Natural killer cell (primary cell): ENCODE measurements at regions not wholly inside any gene's neighbourhood (a gene's known extent, or its start where the extent isn't known, plus 50 kb on each side); places are given as distances from the start of the nearest gene placed in this dataset.
"Not testable (repeated sequence)": the region's sequence is repeated elsewhere in the genome, so short reads cannot be mapped to it uniquely, and the experiment has no call there.

Experiments
- ATAC-seq, 3 donors: fragments of 150-1000 bp in 2 of 3; fragments of 200-7000 bp in 1 of 3; cut with Tn5 transposase; 1 replicate in 1 of 3; 2 replicates in 2 of 3; pipeline ENCODE4 v1.10.0; 2021; ENCODE audit warnings: mild to moderate bottlenecking in 2 of 3, moderate library complexity in 2 of 3
- DNase-seq, 2 donors: peaks; one replicate each; pipeline versions ENCODE4 v3.0.0 to v3.0.0-alpha.2; 2013 to 2021; ENCODE audit warnings: mixed read lengths in 1 of 2
- H3K27ac ChIP-seq: one replicate; pipeline ENCODE4 v1.5.1; 2013; ENCODE audit warnings: mild to moderate bottlenecking, low read length
- H3K27me3 ChIP-seq: one replicate; pipeline ENCODE4 v1.6.1; 2013; ENCODE audit warnings: low read length; ENCODE audit not compliant: control insufficient read depth, insufficient read depth
- H3K36me3 ChIP-seq: one replicate; pipeline ENCODE4 v1.6.1; 2013; ENCODE audit warnings: low read length; ENCODE audit not compliant: control insufficient read depth, insufficient read depth
- H3K4me1 ChIP-seq: one replicate; pipeline ENCODE4 v1.6.1; 2013; ENCODE audit warnings: low read length; ENCODE audit not compliant: control insufficient read depth, insufficient read depth
- H3K4me3 ChIP-seq: one replicate; pipeline ENCODE4 v1.5.1; 2013; ENCODE audit warnings: low read length
- H3K9me3 ChIP-seq: one replicate; pipeline ENCODE4 v1.6.1; 2013; ENCODE audit warnings: low read length; ENCODE audit not compliant: control insufficient read depth, insufficient read depth
- H3K27ac Mint-ChIP-seq, 2 donors: one replicate each; pipeline ENCODE4 v1.8.0; 2022; ENCODE audit warnings: mild to moderate bottlenecking in 2 of 2, mixed read lengths in 2 of 2, moderate library complexity in 1 of 2
- H3K27me3 Mint-ChIP-seq, 2 donors: one replicate each; pipeline ENCODE4 v1.8.0; 2022; ENCODE audit warnings: low read depth in 2 of 2, mixed read lengths in 2 of 2
- H3K36me3 Mint-ChIP-seq: one replicate; pipeline ENCODE4 v1.8.0; 2022; ENCODE audit warnings: mixed read lengths
- H3K4me1 Mint-ChIP-seq, 2 donors: one replicate each; pipeline ENCODE4 v1.8.0; 2022; ENCODE audit warnings: mixed read lengths in 2 of 2
- H3K4me3 Mint-ChIP-seq: one replicate; pipeline ENCODE4 v1.8.0; 2022; ENCODE audit warnings: mild to moderate bottlenecking, moderate library complexity, mixed read lengths
- H3K9me3 Mint-ChIP-seq, 2 donors: one replicate each; pipeline ENCODE4 v1.8.0; 2022; ENCODE audit warnings: mixed read lengths in 2 of 2
- CTCF ChIP-seq: fragments of 200-600 bp; IDR thresholded peaks from one replicate; pipeline ENCODE4 v1.8.0; 2022; ENCODE audit warnings: antibody characterized with exemption
- WGBS: methylation state at CpG from one replicate; pipeline ENCODE4 v1.1.7; 2013; ENCODE audit warnings: missing lambda C conversion rate; ENCODE audit not compliant: insufficient coverage; 5-methylcytosine and 5-hydroxymethylcytosine counted together
- intact Hi-C: fragments of 100-400 bp; cut with micrococcal nuclease; formaldehyde crosslinking; loops from one replicate; pipeline ENCODE4 v1.14.2; 2022

- H3K4me1 ChIP-seq = no peaks in the 10 kb centered on the region
- Mint-ChIP-seq H3K27me3 (no peaks in the 10 kb centered on the region), H3K4me1 (no peaks in the 10 kb centered on the region), H3K36me3 (no peaks in the 10 kb centered on the region), H3K27ac (no peak overlapping the region), H3K4me3 (no peak overlapping the region), H3K9me3 (peaks cover 3 to 10% of the 10 kb centered on the region in 2 donors)
- peaks cover 6% of the 10 kb centered on the region for H3K9me3 ChIP-seq
- ATAC-seq = no peak
- intact Hi-C loops = no loop called here
- WGBS = 65% methylated on average over 10 of the region's 10 CpGs
- H3K4me3 ChIP-seq = no peak overlapping the region
- H3K27me3 ChIP-seq = no peaks in the 10 kb centered on the region
- H3K36me3 ChIP-seq = no peaks in the 10 kb centered on the region
- DNase-seq = no peak
- H3K27ac ChIP-seq = no peak overlapping the region
- TF ChIP-seq CTCF = no peak
Observed at GRCh38 chr5:3155046-3155445, 403.6 kb upstream of the IRX2 start.

DNA sequence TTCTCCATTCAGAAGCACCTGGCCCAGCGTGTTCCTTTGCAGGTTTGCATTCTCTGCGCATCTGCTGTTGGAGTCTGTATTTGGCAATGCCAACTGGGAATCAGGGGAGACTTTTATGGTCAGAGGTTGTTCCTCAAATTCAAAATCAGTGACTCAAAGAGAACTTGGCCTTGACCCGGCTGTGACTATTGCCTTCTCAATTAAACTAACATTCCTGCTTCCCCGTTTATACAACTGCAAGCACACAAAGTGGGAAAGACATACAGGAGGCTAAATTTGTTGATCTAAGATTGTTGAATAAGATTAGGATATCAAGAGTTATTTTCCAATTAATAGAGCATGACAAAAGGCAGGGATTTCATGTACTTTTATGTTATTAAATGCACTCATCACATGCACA is 402.4 kb upstream of the IRX2 start:
- no peaks in the 10 kb centered on the region for H3K27me3 ChIP-seq
- H3K27ac Mint-ChIP-seq = no peak overlapping the region
- H3K9me3 Mint-ChIP-seq = peaks cover 2 to 12% of the 10 kb centered on the region in 2 donors
- H3K4me3 ChIP-seq = no peak overlapping the region
- H3K36me3 Mint-ChIP-seq = no peaks in the 10 kb centered on the region
- no peaks in the 10 kb centered on the region for H3K36me3 ChIP-seq
- no peak overlapping the region for H3K27ac ChIP-seq
- DNase-seq (no peak), ATAC-seq (no peak)
- 47% methylated on average over 3 of the region's 4 CpGs for WGBS
- no peak for TF ChIP-seq CTCF
- intact Hi-C loops = no loop called here
- no peaks in the 10 kb centered on the region for H3K4me1 ChIP-seq
- no peak overlapping the region for H3K4me3 Mint-ChIP-seq
- H3K4me1 Mint-ChIP-seq = no peaks in the 10 kb centered on the region
- H3K27me3 Mint-ChIP-seq = no peaks in the 10 kb centered on the region
- H3K9me3 ChIP-seq = peaks cover 9% of the 10 kb centered on the region

DNA sequence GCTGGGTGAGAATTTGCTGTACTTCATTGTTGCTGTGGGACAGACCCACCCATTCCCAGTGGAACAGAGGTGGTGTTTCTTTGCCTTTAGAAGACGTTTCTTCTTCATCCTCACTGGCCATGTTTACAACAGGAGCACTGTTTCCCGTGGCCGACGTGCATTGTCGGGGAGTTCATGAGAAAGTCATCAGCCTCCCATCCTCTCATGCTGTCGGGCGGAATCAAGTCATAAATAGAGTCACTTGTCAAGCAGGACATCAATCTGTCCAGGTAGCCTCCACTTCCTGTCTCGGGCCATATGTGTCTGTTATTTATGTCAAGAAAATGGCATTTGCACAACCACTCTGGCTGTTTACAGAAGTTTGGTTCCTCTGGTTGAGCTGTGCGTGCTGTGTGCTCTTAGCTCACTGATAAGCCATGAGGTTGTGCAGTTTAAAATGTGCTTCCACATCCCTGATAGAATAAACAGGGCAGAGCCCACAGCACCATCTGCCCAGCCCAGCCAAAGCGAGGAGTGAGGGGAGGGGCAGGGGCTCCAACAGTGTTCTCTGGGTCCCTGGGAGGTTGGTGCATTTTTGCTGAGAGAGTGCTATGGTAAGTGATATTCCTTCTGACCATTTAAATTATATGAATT is 401.9 kb upstream of the IRX2 start:
- intact Hi-C loops = no loop called here
- ATAC-seq (no peak), DNase-seq (no peak)
- Histone ChIP-seq H3K27ac (no peak overlapping the region), H3K4me3 (no peak overlapping the region), H3K36me3 (no peaks in the 10 kb centered on the region), H3K9me3 (peaks cover 9% of the 10 kb centered on the region), H3K27me3 (no peaks in the 10 kb centered on the region), H3K4me1 (no peaks in the 10 kb centered on the region)
- Mint-ChIP-seq H3K27ac (no peak overlapping the region), H3K27me3 (no peaks in the 10 kb centered on the region), H3K4me1 (no peaks in the 10 kb centered on the region), H3K36me3 (no peaks in the 10 kb centered on the region), H3K9me3 (peaks cover 2 to 14% of the 10 kb centered on the region in 2 donors), H3K4me3 (no peak overlapping the region)
- WGBS = 36% methylated on average over 9 of the region's 10 CpGs
- no peak for TF ChIP-seq CTCF

DNA sequence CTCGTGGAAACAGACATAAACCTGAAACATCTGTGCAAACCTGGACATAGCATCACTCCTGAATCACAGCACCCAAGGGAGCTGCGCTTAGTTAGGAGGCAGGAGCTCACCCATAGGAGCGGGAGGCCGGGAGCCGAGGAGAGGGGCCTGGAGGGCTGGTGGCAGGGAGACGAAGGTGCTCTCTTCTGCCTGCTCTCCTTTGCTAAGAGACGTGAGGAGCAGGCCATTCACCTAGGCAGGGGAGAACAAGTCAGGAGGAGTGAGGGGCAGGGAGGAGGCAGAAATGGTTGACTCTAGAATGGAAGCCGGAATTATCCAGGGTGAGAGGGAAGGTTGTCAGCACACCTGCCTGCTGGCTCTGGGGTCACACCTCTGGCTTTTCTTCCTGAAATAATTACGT is 398.4 kb upstream of the IRX2 start:
- Histone ChIP-seq H3K27me3 (no peaks in the 10 kb centered on the region), H3K4me1 (no peaks in the 10 kb centered on the region), H3K27ac (no peak overlapping the region), H3K9me3 (peaks cover 9% of the 10 kb centered on the region), H3K4me3 (no peak overlapping the region), H3K36me3 (no peaks in the 10 kb centered on the region)
- Mint-ChIP-seq H3K27ac (no peak overlapping the region), H3K36me3 (no peaks in the 10 kb centered on the region), H3K27me3 (no peaks in the 10 kb centered on the region), H3K4me3 (no peak overlapping the region), H3K4me1 (no peaks in the 10 kb centered on the region), H3K9me3 (peaks cover 8 to 24% of the 10 kb centered on the region in 2 donors)
- ATAC-seq = no peak
- no peak for TF ChIP-seq CTCF
- DNase-seq = no peak
- 72% methylated on average over 9 of the region's 9 CpGs for WGBS
- intact Hi-C loops = no loop called here

DNA sequence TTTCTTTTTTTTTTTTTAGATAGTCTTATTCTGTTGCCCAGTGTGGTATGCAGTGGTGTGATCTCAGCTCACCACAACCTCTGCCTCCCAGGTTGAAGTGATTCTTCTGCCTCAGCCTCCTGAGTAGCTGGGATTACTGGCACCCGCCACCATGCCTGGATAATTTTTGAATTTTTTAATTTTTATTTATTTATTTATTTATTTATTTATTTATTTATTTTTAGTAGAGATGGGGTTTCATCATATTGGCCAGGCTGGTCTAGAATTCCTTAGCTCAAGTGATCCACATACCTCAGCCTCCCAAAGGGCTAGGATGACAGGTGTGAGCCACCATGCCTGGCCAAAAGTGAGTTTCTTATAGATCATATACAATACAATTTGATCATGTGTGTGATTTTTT is 395.9 kb upstream of the IRX2 start:
- no CpG with 5 or more reads among the region's 1 CpG for WGBS

More for the DNA sequence above, 395.9 kb upstream of the IRX2 start:
- H3K4me1 Mint-ChIP-seq, H3K27ac Mint-ChIP-seq, H3K9me3 ChIP-seq, ATAC-seq, H3K27me3 Mint-ChIP-seq, H3K27me3 ChIP-seq, H3K36me3 Mint-ChIP-seq, H3K4me3 Mint-ChIP-seq, H3K27ac ChIP-seq, DNase-seq, H3K4me1 ChIP-seq, intact Hi-C loops, H3K4me3 ChIP-seq, H3K36me3 ChIP-seq: not testable (repeated sequence)
- peaks cover 9 to 24% of the 10 kb centered on the region in 2 donors for H3K9me3 Mint-ChIP-seq
